H1 (cell line): ENCODE measurements at regions not wholly inside any gene's neighbourhood (a gene's known extent, or its start where the extent isn't known, plus 50 kb on each side); places are given as distances from the start of the nearest gene placed in this dataset.

Experiments
- EGR1 ChIP-seq: IDR thresholded peaks from 2 replicates; pipeline ENCODE4 v1.6.1; 2011; ENCODE audit warnings: low read depth, low read length, borderline replicate concordance
- GTF2F1 ChIP-seq: IDR thresholded peaks from 2 replicates; pipeline ENCODE4 v1.6.1; 2012; ENCODE audit warnings: low read depth, low read length, improper control_type of control experiment, borderline replicate concordance
- RAD21 ChIP-seq, 2 experiments: IDR thresholded peaks in 1 of 2; conservative IDR thresholded peaks in 1 of 2; 2 replicates each; pipeline ENCODE4 v1.6.1; 2011; ENCODE audit warnings: low read depth in 2 of 2, low read length in 2 of 2, improper control_type of control experiment in 1 of 2, inconsistent platforms in 1 of 2, mild to moderate bottlenecking in 1 of 2, moderate library complexity in 1 of 2
- TCF12 ChIP-seq: IDR thresholded peaks from 2 replicates; pipeline ENCODE4 v1.6.1; 2011; ENCODE audit warnings: low read depth, mild to moderate bottlenecking, low read length
- TF ChIP-seq, protein P1 (sequence below): fragments of 300-600 bp; sonication (generic); IDR thresholded peaks from 2 replicates; pipeline ENCODE4 v1.7.1; 2012; ENCODE audit warnings: low read length, moderate library complexity, mild to moderate bottlenecking, inconsistent platforms; ENCODE audit not compliant: insufficient replicate concordance
- TF ChIP-seq, protein P2 (sequence below): IDR thresholded peaks from 2 replicates; pipeline ENCODE4 v1.6.1; 2011; ENCODE audit warnings: low read length, improper control_type of control experiment
- TF ChIP-seq, protein P3 (sequence below), 3 experiments: IDR thresholded peaks; 1 replicate in 2 of 3; 2 replicates in 1 of 3; pipeline versions ENCODE4 v1.5.1 to v1.6.1; 2011; ENCODE audit warnings: low read length in 3 of 3, mild to moderate bottlenecking in 3 of 3, inconsistent platforms in 2 of 3, low read depth in 1 of 3, moderate library complexity in 1 of 3; ENCODE audit not compliant: insufficient read depth in 1 of 3; ENCODE audit errors: control extremely low read depth in 1 of 3

DNA sequence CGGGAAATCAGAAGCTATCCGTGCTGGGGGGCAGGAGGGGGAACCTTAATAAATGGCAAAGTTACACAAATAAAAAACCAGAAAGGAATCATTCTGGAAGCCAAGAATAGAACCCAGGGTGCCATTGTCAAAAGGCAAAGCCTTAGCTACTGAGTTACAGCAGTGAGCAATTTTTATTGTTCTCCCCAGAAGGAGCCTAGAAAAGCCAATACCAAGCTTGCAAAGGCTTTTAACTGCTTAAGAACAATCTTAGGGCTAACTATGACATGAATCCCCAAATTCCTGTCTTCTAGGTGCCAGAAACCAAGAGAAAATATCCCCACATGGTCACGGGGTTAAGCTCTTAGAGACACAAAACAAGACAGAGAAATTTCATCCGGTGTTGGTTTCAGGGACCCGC is 482.7 kb downstream of the CCSER2 start (continued):
- TF ChIP-seq, protein P1, sequence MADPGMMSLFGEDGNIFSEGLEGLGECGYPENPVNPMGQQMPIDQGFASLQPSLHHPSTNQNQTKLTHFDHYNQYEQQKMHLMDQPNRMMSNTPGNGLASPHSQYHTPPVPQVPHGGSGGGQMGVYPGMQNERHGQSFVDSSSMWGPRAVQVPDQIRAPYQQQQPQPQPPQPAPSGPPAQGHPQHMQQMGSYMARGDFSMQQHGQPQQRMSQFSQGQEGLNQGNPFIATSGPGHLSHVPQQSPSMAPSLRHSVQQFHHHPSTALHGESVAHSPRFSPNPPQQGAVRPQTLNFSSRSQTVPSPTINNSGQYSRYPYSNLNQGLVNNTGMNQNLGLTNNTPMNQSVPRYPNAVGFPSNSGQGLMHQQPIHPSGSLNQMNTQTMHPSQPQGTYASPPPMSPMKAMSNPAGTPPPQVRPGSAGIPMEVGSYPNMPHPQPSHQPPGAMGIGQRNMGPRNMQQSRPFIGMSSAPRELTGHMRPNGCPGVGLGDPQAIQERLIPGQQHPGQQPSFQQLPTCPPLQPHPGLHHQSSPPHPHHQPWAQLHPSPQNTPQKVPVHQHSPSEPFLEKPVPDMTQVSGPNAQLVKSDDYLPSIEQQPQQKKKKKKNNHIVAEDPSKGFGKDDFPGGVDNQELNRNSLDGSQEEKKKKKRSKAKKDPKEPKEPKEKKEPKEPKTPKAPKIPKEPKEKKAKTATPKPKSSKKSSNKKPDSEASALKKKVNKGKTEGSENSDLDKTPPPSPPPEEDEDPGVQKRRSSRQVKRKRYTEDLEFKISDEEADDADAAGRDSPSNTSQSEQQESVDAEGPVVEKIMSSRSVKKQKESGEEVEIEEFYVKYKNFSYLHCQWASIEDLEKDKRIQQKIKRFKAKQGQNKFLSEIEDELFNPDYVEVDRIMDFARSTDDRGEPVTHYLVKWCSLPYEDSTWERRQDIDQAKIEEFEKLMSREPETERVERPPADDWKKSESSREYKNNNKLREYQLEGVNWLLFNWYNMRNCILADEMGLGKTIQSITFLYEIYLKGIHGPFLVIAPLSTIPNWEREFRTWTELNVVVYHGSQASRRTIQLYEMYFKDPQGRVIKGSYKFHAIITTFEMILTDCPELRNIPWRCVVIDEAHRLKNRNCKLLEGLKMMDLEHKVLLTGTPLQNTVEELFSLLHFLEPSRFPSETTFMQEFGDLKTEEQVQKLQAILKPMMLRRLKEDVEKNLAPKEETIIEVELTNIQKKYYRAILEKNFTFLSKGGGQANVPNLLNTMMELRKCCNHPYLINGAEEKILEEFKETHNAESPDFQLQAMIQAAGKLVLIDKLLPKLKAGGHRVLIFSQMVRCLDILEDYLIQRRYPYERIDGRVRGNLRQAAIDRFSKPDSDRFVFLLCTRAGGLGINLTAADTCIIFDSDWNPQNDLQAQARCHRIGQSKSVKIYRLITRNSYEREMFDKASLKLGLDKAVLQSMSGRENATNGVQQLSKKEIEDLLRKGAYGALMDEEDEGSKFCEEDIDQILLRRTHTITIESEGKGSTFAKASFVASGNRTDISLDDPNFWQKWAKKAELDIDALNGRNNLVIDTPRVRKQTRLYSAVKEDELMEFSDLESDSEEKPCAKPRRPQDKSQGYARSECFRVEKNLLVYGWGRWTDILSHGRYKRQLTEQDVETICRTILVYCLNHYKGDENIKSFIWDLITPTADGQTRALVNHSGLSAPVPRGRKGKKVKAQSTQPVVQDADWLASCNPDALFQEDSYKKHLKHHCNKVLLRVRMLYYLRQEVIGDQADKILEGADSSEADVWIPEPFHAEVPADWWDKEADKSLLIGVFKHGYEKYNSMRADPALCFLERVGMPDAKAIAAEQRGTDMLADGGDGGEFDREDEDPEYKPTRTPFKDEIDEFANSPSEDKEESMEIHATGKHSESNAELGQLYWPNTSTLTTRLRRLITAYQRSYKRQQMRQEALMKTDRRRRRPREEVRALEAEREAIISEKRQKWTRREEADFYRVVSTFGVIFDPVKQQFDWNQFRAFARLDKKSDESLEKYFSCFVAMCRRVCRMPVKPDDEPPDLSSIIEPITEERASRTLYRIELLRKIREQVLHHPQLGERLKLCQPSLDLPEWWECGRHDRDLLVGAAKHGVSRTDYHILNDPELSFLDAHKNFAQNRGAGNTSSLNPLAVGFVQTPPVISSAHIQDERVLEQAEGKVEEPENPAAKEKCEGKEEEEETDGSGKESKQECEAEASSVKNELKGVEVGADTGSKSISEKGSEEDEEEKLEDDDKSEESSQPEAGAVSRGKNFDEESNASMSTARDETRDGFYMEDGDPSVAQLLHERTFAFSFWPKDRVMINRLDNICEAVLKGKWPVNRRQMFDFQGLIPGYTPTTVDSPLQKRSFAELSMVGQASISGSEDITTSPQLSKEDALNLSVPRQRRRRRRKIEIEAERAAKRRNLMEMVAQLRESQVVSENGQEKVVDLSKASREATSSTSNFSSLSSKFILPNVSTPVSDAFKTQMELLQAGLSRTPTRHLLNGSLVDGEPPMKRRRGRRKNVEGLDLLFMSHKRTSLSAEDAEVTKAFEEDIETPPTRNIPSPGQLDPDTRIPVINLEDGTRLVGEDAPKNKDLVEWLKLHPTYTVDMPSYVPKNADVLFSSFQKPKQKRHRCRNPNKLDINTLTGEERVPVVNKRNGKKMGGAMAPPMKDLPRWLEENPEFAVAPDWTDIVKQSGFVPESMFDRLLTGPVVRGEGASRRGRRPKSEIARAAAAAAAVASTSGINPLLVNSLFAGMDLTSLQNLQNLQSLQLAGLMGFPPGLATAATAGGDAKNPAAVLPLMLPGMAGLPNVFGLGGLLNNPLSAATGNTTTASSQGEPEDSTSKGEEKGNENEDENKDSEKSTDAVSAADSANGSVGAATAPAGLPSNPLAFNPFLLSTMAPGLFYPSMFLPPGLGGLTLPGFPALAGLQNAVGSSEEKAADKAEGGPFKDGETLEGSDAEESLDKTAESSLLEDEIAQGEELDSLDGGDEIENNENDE, result no peak
- TF ChIP-seq, protein P2, sequence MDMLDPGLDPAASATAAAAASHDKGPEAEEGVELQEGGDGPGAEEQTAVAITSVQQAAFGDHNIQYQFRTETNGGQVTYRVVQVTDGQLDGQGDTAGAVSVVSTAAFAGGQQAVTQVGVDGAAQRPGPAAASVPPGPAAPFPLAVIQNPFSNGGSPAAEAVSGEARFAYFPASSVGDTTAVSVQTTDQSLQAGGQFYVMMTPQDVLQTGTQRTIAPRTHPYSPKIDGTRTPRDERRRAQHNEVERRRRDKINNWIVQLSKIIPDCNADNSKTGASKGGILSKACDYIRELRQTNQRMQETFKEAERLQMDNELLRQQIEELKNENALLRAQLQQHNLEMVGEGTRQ, result no peak
- TF ChIP-seq TCF12, result no peak
- TF ChIP-seq, protein P3, sequence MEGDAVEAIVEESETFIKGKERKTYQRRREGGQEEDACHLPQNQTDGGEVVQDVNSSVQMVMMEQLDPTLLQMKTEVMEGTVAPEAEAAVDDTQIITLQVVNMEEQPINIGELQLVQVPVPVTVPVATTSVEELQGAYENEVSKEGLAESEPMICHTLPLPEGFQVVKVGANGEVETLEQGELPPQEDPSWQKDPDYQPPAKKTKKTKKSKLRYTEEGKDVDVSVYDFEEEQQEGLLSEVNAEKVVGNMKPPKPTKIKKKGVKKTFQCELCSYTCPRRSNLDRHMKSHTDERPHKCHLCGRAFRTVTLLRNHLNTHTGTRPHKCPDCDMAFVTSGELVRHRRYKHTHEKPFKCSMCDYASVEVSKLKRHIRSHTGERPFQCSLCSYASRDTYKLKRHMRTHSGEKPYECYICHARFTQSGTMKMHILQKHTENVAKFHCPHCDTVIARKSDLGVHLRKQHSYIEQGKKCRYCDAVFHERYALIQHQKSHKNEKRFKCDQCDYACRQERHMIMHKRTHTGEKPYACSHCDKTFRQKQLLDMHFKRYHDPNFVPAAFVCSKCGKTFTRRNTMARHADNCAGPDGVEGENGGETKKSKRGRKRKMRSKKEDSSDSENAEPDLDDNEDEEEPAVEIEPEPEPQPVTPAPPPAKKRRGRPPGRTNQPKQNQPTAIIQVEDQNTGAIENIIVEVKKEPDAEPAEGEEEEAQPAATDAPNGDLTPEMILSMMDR (IDR thresholded peaks at IDR 0.05; ENCODE audit: control extremely low read depth in 1 of 3, insufficient read depth in 1 of 3, low read depth in 1 of 3, low read length in 3 of 3), result no peak
- no peak for TF ChIP-seq GTF2F1
- TF ChIP-seq RAD21 (IDR thresholded peaks at IDR 0.05 in 1 of 2, conservative IDR thresholded peaks at IDR 0.05 in 1 of 2; ENCODE audit: low read depth in 2 of 2, low read length in 2 of 2), result no peak
- TF ChIP-seq EGR1, result no peak
